ENCODE measurements at regions not wholly inside any gene's neighbourhood (a gene's known extent, or its start where the extent isn't known, plus 50 kb on each side); places are given as distances from the start of the nearest gene placed in this dataset.

- peaks cover 17% of the 10 kb centered on the region for H3K4me1 Mint-ChIP-seq
- Histone ChIP-seq H3K4me2 (replicated peaks; ENCODE audit: extremely low read depth, low read length, poor library complexity, severe bottlenecking) (no peak overlapping the region), H3K9me3 (replicated peaks in 1 of 2; ENCODE audit: control insufficient read depth in 1 of 2, insufficient read depth in 1 of 2, low read length in 2 of 2) (no peaks in the 10 kb centered on the region), H3K27ac (ENCODE audit: low read depth in 1 of 2, low read length in 2 of 2) (no peak overlapping the region), H3K27me3 (ENCODE audit: control insufficient read depth in 2 of 2, insufficient read depth in 2 of 2, low read length in 2 of 2) (no peaks in the 10 kb centered on the region), H3K4me3 (replicated peaks in 1 of 3; ENCODE audit: low read depth in 2 of 3, low read length in 3 of 3) (no peak overlapping the region), H2AFZ (ENCODE audit: insufficient read depth, low read depth, low read length, poor library complexity, severe bottlenecking) (no peak overlapping the region), H3K4me1 (ENCODE audit: control insufficient read depth in 1 of 2, insufficient read depth in 2 of 2, low read length in 2 of 2) (peaks cover 13 to 17% of the 10 kb centered on the region in 2 donors), H4K20me1 (ENCODE audit: insufficient read depth, low read length) (no peaks in the 10 kb centered on the region), H3K9ac (ENCODE audit: insufficient read depth, low read length, poor library complexity, severe bottlenecking) (no peak overlapping the region), H3K79me2 (ENCODE audit: insufficient read depth, low read length) (no peaks in the 10 kb centered on the region), H3K36me3 (replicated peaks in 1 of 2; ENCODE audit: control insufficient read depth in 1 of 2, insufficient read depth in 2 of 2, low read length in 2 of 2) (no peaks in the 10 kb centered on the region)
- no peak overlapping the region for H3K27ac Mint-ChIP-seq
- peak in 1 of 3 donors; percentile 16 for DNase-seq
- TF ChIP-seq, protein P1, sequence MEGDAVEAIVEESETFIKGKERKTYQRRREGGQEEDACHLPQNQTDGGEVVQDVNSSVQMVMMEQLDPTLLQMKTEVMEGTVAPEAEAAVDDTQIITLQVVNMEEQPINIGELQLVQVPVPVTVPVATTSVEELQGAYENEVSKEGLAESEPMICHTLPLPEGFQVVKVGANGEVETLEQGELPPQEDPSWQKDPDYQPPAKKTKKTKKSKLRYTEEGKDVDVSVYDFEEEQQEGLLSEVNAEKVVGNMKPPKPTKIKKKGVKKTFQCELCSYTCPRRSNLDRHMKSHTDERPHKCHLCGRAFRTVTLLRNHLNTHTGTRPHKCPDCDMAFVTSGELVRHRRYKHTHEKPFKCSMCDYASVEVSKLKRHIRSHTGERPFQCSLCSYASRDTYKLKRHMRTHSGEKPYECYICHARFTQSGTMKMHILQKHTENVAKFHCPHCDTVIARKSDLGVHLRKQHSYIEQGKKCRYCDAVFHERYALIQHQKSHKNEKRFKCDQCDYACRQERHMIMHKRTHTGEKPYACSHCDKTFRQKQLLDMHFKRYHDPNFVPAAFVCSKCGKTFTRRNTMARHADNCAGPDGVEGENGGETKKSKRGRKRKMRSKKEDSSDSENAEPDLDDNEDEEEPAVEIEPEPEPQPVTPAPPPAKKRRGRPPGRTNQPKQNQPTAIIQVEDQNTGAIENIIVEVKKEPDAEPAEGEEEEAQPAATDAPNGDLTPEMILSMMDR (IDR thresholded peaks at IDR 0.05): no peak
- no peaks in the 10 kb centered on the region for H3K36me3 Mint-ChIP-seq
- H3K27me3 Mint-ChIP-seq (ENCODE audit: low read depth in 3 of 3): peaks cover 1 to 3% (median 1%) of the 10 kb centered on the region in 3 donors
- peaks cover 0 to 2% (median 0%) of the 10 kb centered on the region in 7 donors for H3K9me3 Mint-ChIP-seq
- 100% methylated on average over 2 of the region's 4 CpGs for WGBS (ENCODE audit: insufficient coverage)
- intact Hi-C loops (cut with micrococcal nuclease): no loop called here
- no peak overlapping the region for H3K4me3 Mint-ChIP-seq
These were observed 69.1 kb upstream of the NR4A3 start for GRCh38 chr9:99752417-99753109.

GRCh38 chr9:99753436-99753835 is 68.2 kb upstream of the NR4A3 start:
- no peak for DNase-seq
- no peaks in the 10 kb centered on the region for H3K36me3 Mint-ChIP-seq
- Histone ChIP-seq H3K79me2 (ENCODE audit: insufficient read depth, low read length) (no peaks in the 10 kb centered on the region), H3K9me3 (replicated peaks in 1 of 2; ENCODE audit: control insufficient read depth in 1 of 2, insufficient read depth in 1 of 2, low read length in 2 of 2) (no peaks in the 10 kb centered on the region), H3K36me3 (replicated peaks in 1 of 2; ENCODE audit: control insufficient read depth in 1 of 2, insufficient read depth in 2 of 2, low read length in 2 of 2) (no peaks in the 10 kb centered on the region), H3K9ac (ENCODE audit: insufficient read depth, low read length, poor library complexity, severe bottlenecking) (no peak overlapping the region), H3K27me3 (ENCODE audit: control insufficient read depth in 2 of 2, insufficient read depth in 2 of 2, low read length in 2 of 2) (no peaks in the 10 kb centered on the region), H4K20me1 (ENCODE audit: insufficient read depth, low read length) (no peaks in the 10 kb centered on the region), H3K4me3 (replicated peaks in 1 of 3; ENCODE audit: low read depth in 2 of 3, low read length in 3 of 3) (no peak overlapping the region), H3K27ac (ENCODE audit: low read depth in 1 of 2, low read length in 2 of 2) (no peak overlapping the region), H3K4me2 (replicated peaks; ENCODE audit: extremely low read depth, low read length, poor library complexity, severe bottlenecking) (no peak overlapping the region), H2AFZ (ENCODE audit: insufficient read depth, low read depth, low read length, poor library complexity, severe bottlenecking) (no peak overlapping the region), H3K4me1 (ENCODE audit: control insufficient read depth in 1 of 2, insufficient read depth in 2 of 2, low read length in 2 of 2) (peaks cover 8 to 9% of the 10 kb centered on the region in 2 donors)
- TF ChIP-seq, protein P1 (IDR thresholded peaks at IDR 0.05): no peak
- intact Hi-C loops (cut with micrococcal nuclease): no loop called here
- H3K9me3 Mint-ChIP-seq: peaks cover 0 to 2% (median 0%) of the 10 kb centered on the region in 7 donors
- peaks cover 9% of the 10 kb centered on the region for H3K4me1 Mint-ChIP-seq
- H3K27me3 Mint-ChIP-seq (ENCODE audit: low read depth in 3 of 3): peaks cover 1 to 3% (median 1%) of the 10 kb centered on the region in 3 donors
- no peak overlapping the region for H3K27ac Mint-ChIP-seq
- H3K4me3 Mint-ChIP-seq: no peak overlapping the region
- no CpG with 5 or more reads among the region's 1 CpG for WGBS (ENCODE audit: insufficient coverage)

Data from CD14-positive monocyte (primary cell).